Anterior cingulate cortex (tissue), 58 donors: ENCODE measurements at regions not wholly inside any gene's neighbourhood (a gene's known extent, or its start where the extent isn't known, plus 50 kb on each side); places are given as distances from the start of the nearest gene placed in this dataset.

Experiments
- DNase-seq, 58 donors: peaks; one replicate each; lab custom pipeline; 2025; lab: John Stamatoyannopoulos, UW

DNA sequence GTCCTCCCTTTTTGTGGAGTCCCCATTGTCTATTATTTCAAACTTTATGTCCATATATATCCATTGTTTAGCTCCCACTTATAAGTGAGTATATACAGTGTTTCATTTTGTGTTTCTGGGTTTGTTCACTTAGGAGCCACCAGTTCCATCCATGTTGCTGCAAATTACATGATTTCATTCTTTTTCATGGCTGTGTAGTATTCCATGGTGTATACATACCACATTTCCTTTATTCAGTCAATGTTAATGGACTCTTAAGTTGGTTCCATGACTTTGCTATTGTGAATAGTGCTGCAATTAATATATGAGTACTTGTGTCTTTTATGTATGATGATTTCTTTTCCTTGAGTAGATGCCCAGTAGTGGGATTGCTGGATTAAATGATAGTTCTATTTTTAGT is 329.1 kb downstream of the AR start:
- DNase-seq: no peak

DNA sequence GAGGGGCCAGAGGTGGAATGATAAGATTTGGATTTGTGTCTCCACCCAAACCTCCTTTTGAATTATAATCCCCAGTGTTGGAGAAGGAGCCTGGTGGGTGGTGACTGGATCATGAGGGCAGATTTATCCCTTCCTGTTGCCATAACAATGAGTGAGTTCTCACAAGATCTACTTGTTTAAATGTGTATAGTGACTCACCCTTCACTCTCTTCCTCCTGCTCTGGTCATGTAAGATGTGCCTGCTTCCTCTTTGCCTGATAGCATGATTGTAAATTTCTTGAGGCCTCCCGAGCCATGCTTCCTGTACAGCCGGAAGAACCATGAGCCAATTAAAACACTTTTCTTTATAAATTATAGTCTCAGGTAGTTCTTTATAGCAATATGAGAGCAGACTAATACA is 348.6 kb downstream of the AR start:
- DNase-seq: no peak

DNA sequence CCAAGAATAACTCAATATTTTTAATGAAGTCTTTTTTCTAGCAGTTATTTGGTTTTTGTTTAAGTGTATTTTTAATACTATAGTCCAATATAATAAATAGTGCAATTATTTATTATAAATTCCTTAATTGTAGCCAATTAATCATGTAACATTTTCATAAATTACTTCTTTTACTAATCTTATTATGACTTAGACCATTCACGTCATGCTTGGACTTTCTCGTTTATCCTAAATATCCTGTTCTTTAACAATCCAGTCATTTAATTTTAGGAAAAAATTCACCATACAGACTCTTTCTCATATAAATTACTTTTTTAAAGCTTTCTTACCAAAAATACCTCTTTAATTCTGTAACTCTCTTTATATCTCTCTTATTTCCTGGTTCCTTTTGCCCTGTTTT is 350.1 kb downstream of the AR start:
- no peak for DNase-seq

DNA sequence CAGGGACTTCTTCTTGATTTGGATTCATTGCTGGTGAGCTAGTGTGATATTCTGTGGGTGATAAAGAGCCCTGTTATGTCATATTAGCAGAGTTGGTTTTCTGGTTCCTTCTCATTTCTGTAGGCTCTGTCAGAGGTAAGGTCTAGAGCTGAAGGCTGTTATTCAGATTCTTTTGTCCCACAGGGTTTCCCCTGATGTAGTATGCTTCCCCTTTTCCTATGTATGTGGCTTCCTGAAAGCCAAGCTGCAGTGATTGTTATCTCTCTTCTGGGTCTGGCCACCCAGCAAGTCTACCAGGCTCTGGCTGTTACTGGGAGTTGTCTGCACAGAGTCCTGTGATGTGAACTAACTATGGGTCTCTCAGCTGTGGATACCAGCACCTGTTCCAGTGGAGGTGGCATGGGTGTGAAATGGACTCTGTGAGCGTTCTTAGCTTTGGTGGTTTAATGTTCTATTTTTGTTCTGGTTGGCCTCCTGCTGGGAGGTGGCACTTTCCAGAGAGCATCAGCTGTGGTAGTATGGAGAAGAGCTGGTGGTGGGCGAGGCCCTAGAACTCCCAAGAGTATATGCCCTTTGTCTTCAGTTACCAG is 373.7 kb downstream of the AR start:
- no peak for DNase-seq

DNA sequence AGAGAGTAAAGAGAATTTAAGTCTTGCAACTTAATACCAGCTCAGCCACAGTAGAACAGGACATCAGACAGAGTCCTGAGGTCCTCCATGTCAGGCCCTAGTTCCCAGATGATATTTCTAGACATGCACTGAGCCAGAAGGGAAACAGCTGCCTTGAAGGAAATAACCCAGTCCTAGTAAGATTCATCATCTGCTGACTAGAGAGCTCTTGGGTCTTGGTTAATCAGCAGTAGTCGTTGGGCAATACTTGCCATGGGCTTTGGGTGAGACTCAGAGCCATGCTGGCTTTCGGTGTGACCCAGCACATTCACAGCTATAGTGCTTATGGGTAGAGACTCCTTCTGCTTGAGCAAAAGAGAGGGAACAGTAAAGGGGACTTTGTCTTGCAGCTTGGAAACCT is 379.1 kb downstream of the AR start:
- DNase-seq: no peak

DNA sequence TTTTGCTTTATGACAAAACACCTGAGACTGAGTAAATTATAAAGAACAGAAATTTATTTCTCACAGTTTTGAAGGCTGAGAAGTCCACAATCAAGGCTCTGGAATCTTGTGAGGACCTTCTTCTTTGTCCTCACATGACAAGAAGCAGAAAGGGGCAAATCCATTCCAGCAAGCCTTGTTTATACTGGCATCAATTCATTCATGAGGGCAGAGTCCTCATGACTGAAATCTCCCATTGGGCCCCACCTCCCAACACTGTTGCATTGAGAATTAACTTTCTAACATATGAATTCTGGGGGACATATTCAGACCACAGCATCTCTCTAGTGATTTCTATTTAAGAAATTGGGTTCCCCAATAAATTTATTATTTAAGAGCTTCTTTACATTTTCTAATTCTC is 395.4 kb downstream of the AR start:
- no peak for DNase-seq

DNA sequence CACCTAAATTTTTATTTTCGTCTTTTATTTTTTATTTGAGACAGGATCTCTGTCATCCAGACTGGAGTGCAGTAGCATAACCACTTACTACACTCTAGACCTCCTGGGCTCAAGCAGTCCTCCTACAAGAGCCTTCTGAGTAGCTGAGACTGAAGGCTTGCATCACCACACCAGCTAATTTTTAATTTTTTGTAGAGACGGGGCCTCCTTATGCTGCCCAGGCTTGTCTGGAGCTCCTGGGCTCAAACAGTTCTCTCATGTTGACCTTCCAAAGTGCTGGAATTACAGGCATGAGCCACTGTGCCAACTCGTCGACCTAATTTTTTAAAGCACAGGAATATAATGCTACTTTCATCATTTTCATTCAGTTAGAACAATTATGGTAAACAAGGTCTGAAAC is 405.4 kb downstream of the AR start:
- no peak for DNase-seq

DNA sequence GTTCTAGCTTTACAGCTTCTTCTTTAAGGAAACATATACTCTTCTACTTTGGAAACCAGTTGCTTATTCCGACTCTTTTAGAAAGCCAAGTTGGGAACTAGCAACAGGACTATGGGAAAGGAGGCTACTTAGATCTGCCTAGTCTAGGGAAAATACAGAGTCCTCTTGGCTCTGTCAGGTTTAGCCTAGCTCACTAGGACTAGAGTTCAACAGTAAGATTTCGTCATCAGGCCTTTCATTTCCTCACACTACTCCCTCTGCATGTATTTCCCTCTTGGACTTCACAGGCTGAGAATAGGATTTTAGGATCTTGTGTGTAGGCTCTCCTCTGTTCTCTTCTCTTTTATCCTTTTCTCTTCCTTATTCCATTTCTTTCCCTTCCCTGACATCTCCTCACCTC is 409.8 kb downstream of the AR start:
- DNase-seq: no peak

DNA sequence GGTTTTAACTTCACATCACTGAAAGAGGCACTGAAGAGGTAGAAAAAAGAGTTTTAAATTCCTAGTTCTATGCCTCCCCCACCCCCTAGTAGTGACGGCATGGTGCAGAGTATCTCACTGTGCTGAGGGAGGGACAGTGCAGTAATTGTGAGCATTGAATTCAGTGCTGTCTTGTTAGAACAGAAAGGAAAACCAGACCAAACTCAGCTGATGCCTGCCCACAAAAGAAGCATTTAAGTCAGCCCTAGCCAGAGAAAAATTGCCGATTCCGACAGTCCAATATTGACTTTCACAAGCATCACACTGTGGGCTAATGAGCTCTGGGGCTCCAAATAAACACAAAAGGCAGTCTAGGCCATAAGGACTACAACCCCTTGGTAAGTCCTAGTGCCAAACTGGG is 417.7 kb downstream of the AR start:
- peak in 10 of 58 donors; percentile 0 to 7 (median 1) for DNase-seq
